HepG2 (cell line): ENCODE measurements at regions not wholly inside any gene's neighbourhood (a gene's known extent, or its start where the extent isn't known, plus 50 kb on each side); places are given as distances from the start of the nearest gene placed in this dataset.

ENCODE experiments used
- ATAC-seq: fragments of 200-7000 bp; cut with Tn5 transposase; 3 replicates; pipeline ENCODE4 v1.9.1; 2020; ENCODE audit warnings: mild to moderate bottlenecking, moderate library complexity
- BruUV-seq: library from RNA; stranded (reverse); fragments of 400-500 nt; replicated peaks from 2 replicates; lab custom pipeline; 2021; lab: Mats Ljungman, UMichigan
- CTCF ChIA-PET: fragments of 300-600 bp; formaldehyde crosslinking; extraction: SDS; loops from one replicate; lab custom pipeline; 2021; ENCODE audit warnings: low total read pairs, inconsistent platforms, low intra/inter-chr PET ratio; lab: Yijun Ruan, JAX
- POLR2A ChIA-PET: fragments of 350-600 bp; sonication (Branson Sonifier 250); formaldehyde crosslinking; loops from one replicate; lab custom pipeline; 2020; ENCODE audit warnings: antibody characterized with exemption, inconsistent platforms; lab: Yijun Ruan, JAX
- DNase-seq: peaks from one replicate; pipeline ENCODE4 v3.0.0-alpha.2; 2015; ENCODE audit warnings: low spot score
- FAIRE-seq: peaks from 3 replicates; lab custom pipeline; 2011; peaks lifted over from hg19 to GRCh38; lab: Jason Lieb, UNC
- H2AFZ ChIP-seq: one replicate; pipeline ENCODE4 v1.6.1; 2011; ENCODE audit warnings: low read length, inconsistent platforms
- H3K27ac ChIP-seq: fragments of 300-600 bp; 3 replicates; pipeline ENCODE4 v1.8.0; 2011; ENCODE audit warnings: mixed run types, mild to moderate bottlenecking, mixed read lengths, low read length, inconsistent platforms; ENCODE audit not compliant: insufficient read depth; ENCODE audit errors: extremely low read length
- H3K27me3 ChIP-seq, 2 experiments: fragments of 200-600 bp in 1 of 2; 2 replicates in 1 of 2; 3 replicates in 1 of 2; pipeline versions ENCODE4 v1.6.0 to v1.8.0; 2011; ENCODE audit warnings: low read length in 2 of 2, mild to moderate bottlenecking in 2 of 2, moderate library complexity in 2 of 2, inconsistent platforms in 1 of 2; ENCODE audit not compliant: insufficient read depth in 2 of 2, control insufficient read depth in 1 of 2
- H3K36me3 ChIP-seq, 2 experiments: fragments of 200-600 bp in 1 of 2; replicated peaks in 1 of 2; 2 replicates in 1 of 2; 3 replicates in 1 of 2; pipeline versions ENCODE4 v1.5.1 to v1.8.0; 2011; ENCODE audit warnings: low read length in 2 of 2, inconsistent platforms in 1 of 2; ENCODE audit not compliant: insufficient read depth in 2 of 2, control insufficient read depth in 1 of 2
- H3K4me1 ChIP-seq: 2 replicates; pipeline ENCODE4 v1.5.1; 2012; ENCODE audit warnings: low read length, inconsistent platforms; ENCODE audit not compliant: insufficient read depth
- H3K4me2 ChIP-seq: 2 replicates; pipeline ENCODE4 v1.6.0; 2011; ENCODE audit warnings: low read depth, low read length, inconsistent platforms
- H3K4me3 ChIP-seq, 3 experiments: fragments of 200-600 bp in 1 of 3; sonication (generic), shearing (Covaris generic) in 1 of 3; replicated peaks in 1 of 3; 2 replicates each; pipeline ENCODE4 v1.5.1; 2011 to 2016; ENCODE audit warnings: low read length in 3 of 3, inconsistent platforms in 2 of 3, low read depth in 2 of 3, mild to moderate bottlenecking in 2 of 3, control low read depth in 1 of 3, mixed read lengths in 1 of 3; ENCODE audit not compliant: insufficient read depth in 1 of 3
- H3K79me2 ChIP-seq: one replicate; pipeline ENCODE4 v1.6.1; 2011; ENCODE audit warnings: low read length, inconsistent platforms; ENCODE audit not compliant: insufficient read depth
- H3K9ac ChIP-seq: 2 replicates; pipeline ENCODE4 v1.6.0; 2011; ENCODE audit warnings: mild to moderate bottlenecking, low read depth, low read length, inconsistent platforms; ENCODE audit not compliant: insufficient read depth
- H3K9me3 ChIP-seq: 2 replicates; pipeline ENCODE4 v1.5.1; 2012; ENCODE audit warnings: mild to moderate bottlenecking, low read length
- H4K20me1 ChIP-seq: 2 replicates; pipeline ENCODE4 v1.6.0; 2011; ENCODE audit warnings: inconsistent platforms, mild to moderate bottlenecking, low read length, moderate library complexity; ENCODE audit not compliant: insufficient read depth
- ARHGAP35 ChIP-seq: sonication (generic); formaldehyde crosslinking; IDR thresholded peaks from 2 replicates; pipeline ENCODE4 v1.9.0; 2022; ENCODE audit warnings: mild to moderate bottlenecking, inconsistent platforms, moderate library complexity, missing genetic modification reagents, borderline replicate concordance
- CBX1 ChIP-seq: IDR thresholded peaks from one replicate; pipeline ENCODE4 v1.6.1; 2016; ENCODE audit warnings: antibody characterized with exemption, low read depth
- EEA1 ChIP-seq: sonication (generic); formaldehyde crosslinking; IDR thresholded peaks from 2 replicates; pipeline ENCODE4 v1.5.1; 2020; ENCODE audit warnings: mild to moderate bottlenecking, missing genetic modification reagents, borderline replicate concordance
- FOXP1 ChIP-seq, 2 experiments: fragments of 450-650 bp in 1 of 2; IDR thresholded peaks; 2 replicates each; pipeline ENCODE4 v1.6.1; 2017 to 2018; ENCODE audit warnings: antibody characterized with exemption in 1 of 2
- JARID2 ChIP-seq: sonication (generic); formaldehyde crosslinking; IDR thresholded peaks from 2 replicates; pipeline ENCODE4 v1.8.1; 2023; ENCODE audit warnings: missing genetic modification reagents, inconsistent platforms; ENCODE audit not compliant: insufficient replicate concordance
- MAFK ChIP-seq, 2 experiments: IDR thresholded peaks in 1 of 2; conservative IDR thresholded peaks in 1 of 2; 2 replicates each; pipeline ENCODE4 v1.6.1; 2011; ENCODE audit warnings: improper control_type of control experiment in 2 of 2, low read length in 2 of 2
- SRSF4 ChIP-seq: fragments of 200-400 bp; formaldehyde crosslinking; IDR thresholded peaks from one replicate; pipeline ENCODE4 v1.6.1; 2018; ENCODE audit warnings: mild to moderate bottlenecking, low read depth, low read length, moderate library complexity; ENCODE audit not compliant: poor library complexity, severe bottlenecking
- SRSF9 ChIP-seq: fragments of 200-400 bp; formaldehyde crosslinking; IDR thresholded peaks from 2 replicates; pipeline ENCODE4 v1.6.1; 2018; ENCODE audit warnings: borderline replicate concordance, mild to moderate bottlenecking, low read depth, low read length; ENCODE audit not compliant: insufficient read depth, poor library complexity, severe bottlenecking
- ZC3H4 ChIP-seq: sonication (generic); formaldehyde crosslinking; IDR thresholded peaks from 2 replicates; pipeline ENCODE4 v1.4.0; 2020; ENCODE audit warnings: missing genetic modification reagents, borderline replicate concordance
- ZFP62 ChIP-seq: sonication (generic); formaldehyde crosslinking; IDR thresholded peaks from 2 replicates; pipeline ENCODE4 v1.4.0; 2020; ENCODE audit warnings: missing genetic modification reagents
- ZKSCAN5 ChIP-seq: sonication (generic); formaldehyde crosslinking; IDR thresholded peaks from 2 replicates; pipeline ENCODE4 v1.5.1; 2020; ENCODE audit warnings: mild to moderate bottlenecking, missing genetic modification reagents
- ZSCAN20 ChIP-seq: sonication (generic); formaldehyde crosslinking; IDR thresholded peaks from 2 replicates; pipeline ENCODE4 v1.4.0; 2020; ENCODE audit warnings: missing genetic modification reagents, mild to moderate bottlenecking, borderline replicate concordance
- ZSCAN30 ChIP-seq: sonication (generic); formaldehyde crosslinking; IDR thresholded peaks from 2 replicates; pipeline ENCODE4 v1.5.0; 2020; ENCODE audit warnings: mild to moderate bottlenecking, missing genetic modification reagents
- WGBS: methylation state at CpG from one replicate; pipeline ENCODE4 v1.1.6; 2017; ENCODE audit warnings: low lambda C conversion rate; 5-methylcytosine and 5-hydroxymethylcytosine counted together
- in situ Hi-C: cut with HindIII; loops from 2 replicates; pipeline ENCODE4 v1.10.0; 2017; ENCODE audit warnings: low pct_unique_long_range_greater_than_20kb; ENCODE audit not compliant: extremely low pct_ligation_motif_present
- intact Hi-C: fragments of 100-400 bp; cut with micrococcal nuclease; formaldehyde crosslinking; loops from one replicate; pipeline ENCODE4 v1.10.0; 2022; ENCODE audit not compliant: unreplicated experiment
- TF ChIP-seq, protein P1 (sequence below): sonication (generic); formaldehyde crosslinking; IDR thresholded peaks from 2 replicates; pipeline ENCODE4 v1.5.1; 2020; ENCODE audit warnings: missing genetic modification reagents, mild to moderate bottlenecking, borderline replicate concordance
- TF ChIP-seq, protein P2 (sequence below): sonication (generic); formaldehyde crosslinking; conservative IDR thresholded peaks from 2 replicates; pipeline ENCODE4 v1.4.0; 2020; ENCODE audit warnings: missing genetic modification reagents
- TF ChIP-seq, protein P3 (sequence below): sonication (generic); formaldehyde crosslinking; conservative IDR thresholded peaks from 2 replicates; pipeline ENCODE4 v1.8.0; 2022; ENCODE audit warnings: missing genetic modification reagents

DNA sequence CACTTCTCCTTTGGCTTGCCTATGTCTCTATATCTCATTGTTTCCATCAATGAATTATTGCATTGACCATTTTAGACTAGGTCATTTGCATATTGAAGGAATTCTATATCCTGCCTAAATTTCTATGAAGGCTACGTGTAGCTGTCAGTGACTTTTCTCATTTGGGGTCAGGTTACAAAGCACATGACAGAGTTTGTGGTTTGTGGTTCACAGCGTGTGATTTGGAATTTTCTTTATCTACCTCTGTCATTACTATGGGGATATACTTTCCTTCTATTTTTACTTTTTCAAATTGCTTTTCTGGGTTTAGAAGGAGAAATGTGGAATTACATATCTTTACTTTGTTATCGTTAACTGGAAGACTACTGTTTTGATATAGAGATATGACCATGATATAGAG lies 317.3 kb upstream of the CFAP20DC start:
- Histone ChIP-seq H3K27ac (no peak overlapping the region), H3K9ac (no peak overlapping the region), H3K27me3 (no peaks in the 10 kb centered on the region), H3K4me1 (no peaks in the 10 kb centered on the region), H3K79me2 (no peaks in the 10 kb centered on the region), H2AFZ (no peak overlapping the region), H3K9me3 (no peaks in the 10 kb centered on the region), H3K4me3 (no peak overlapping the region), H4K20me1 (no peaks in the 10 kb centered on the region), H3K36me3 (no peaks in the 10 kb centered on the region), H3K4me2 (no peak overlapping the region)
- ChIA-PET POLR2A (no interaction called here), CTCF (no interaction called here)
- FAIRE-seq: no peak
- intact Hi-C loops: no loop called here
- in situ Hi-C loops: no loop called here
- TF ChIP-seq JARID2 (no peak), ZKSCAN5 (no peak), SRSF9 (no peak), FOXP1 (IDR thresholded peaks at IDR 0.05) (no peak), FOXP1 (CRISPR knock-in tag; IDR thresholded peaks at IDR 0.05) (no peak), ZC3H4 (CRISPR knock-in tag) (no peak), CBX1 (no peak), ARHGAP35 (CRISPR knock-in tag) (no peak), ZFP62 (no peak), MAFK (conservative IDR thresholded peaks at IDR 0.05 in 1 of 2, IDR thresholded peaks at IDR 0.05 in 1 of 2; ENCODE audit: low read length in 2 of 2) (no peak), ZSCAN30 (CRISPR knock-in tag) (no peak), ZSCAN20 (CRISPR knock-in tag) (no peak), EEA1 (CRISPR knock-in tag) (no peak), SRSF4 (no peak)
- TF ChIP-seq, protein P1, sequence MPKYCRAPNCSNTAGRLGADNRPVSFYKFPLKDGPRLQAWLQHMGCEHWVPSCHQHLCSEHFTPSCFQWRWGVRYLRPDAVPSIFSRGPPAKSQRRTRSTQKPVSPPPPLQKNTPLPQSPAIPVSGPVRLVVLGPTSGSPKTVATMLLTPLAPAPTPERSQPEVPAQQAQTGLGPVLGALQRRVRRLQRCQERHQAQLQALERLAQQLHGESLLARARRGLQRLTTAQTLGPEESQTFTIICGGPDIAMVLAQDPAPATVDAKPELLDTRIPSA (CRISPR knock-in tag): no peak
- TF ChIP-seq, protein P2, sequence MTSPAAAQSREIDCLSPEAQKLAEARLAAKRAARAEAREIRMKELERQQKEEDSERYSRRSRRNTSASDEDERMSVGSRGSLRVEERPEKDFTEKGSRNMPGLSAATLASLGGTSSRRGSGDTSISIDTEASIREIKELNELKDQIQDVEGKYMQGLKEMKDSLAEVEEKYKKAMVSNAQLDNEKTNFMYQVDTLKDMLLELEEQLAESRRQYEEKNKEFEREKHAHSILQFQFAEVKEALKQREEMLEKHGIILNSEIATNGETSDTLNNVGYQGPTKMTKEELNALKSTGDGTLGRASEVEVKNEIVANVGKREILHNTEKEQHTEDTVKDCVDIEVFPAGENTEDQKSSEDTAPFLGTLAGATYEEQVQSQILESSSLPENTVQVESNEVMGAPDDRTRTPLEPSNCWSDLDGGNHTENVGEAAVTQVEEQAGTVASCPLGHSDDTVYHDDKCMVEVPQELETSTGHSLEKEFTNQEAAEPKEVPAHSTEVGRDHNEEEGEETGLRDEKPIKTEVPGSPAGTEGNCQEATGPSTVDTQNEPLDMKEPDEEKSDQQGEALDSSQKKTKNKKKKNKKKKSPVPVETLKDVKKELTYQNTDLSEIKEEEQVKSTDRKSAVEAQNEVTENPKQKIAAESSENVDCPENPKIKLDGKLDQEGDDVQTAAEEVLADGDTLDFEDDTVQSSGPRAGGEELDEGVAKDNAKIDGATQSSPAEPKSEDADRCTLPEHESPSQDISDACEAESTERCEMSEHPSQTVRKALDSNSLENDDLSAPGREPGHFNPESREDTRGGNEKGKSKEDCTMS (CRISPR knock-in tag): no peak
- TF ChIP-seq, protein P3, sequence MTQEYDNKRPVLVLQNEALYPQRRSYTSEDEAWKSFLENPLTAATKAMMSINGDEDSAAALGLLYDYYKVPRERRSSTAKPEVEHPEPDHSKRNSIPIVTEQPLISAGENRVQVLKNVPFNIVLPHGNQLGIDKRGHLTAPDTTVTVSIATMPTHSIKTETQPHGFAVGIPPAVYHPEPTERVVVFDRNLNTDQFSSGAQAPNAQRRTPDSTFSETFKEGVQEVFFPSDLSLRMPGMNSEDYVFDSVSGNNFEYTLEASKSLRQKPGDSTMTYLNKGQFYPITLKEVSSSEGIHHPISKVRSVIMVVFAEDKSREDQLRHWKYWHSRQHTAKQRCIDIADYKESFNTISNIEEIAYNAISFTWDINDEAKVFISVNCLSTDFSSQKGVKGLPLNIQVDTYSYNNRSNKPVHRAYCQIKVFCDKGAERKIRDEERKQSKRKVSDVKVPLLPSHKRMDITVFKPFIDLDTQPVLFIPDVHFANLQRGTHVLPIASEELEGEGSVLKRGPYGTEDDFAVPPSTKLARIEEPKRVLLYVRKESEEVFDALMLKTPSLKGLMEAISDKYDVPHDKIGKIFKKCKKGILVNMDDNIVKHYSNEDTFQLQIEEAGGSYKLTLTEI (CRISPR knock-in tag): no peak
- ATAC-seq: no peak
- no TSS peak for BruUV-seq
- DNase-seq: no peak
- WGBS: 51% methylated on average over 3 of the region's 3 CpGs
